ENCODE measurements at regions not wholly inside any gene's neighbourhood (a gene's known extent, or its start where the extent isn't known, plus 50 kb on each side); places are given as distances from the start of the nearest gene placed in this dataset.

DNA sequence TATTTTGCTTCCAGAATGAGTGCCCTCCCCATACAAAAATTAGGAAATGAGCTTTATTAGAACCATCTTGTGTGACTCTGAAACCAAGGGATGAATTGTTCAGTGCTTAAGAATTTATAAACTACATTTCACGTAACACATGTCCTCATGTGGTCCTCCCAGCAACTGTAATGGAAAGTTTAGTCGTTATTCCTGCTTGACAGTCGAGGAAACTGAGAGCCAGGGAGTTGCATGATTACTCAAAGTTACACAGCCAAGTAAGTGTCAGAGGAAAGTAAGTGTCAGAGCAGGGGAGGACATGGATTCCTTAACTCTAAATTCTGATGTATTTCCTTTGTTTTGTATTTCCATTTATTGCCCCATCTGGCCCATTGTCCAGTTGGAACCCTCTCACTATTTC is 453.9 kb downstream of the FUT8 start:
- TF ChIP-seq YY1 (IDR thresholded peaks at IDR 0.05; ENCODE audit: low read depth, low read length) = no peak
- TF ChIP-seq EP300 (IDR thresholded peaks at IDR 0.05; ENCODE audit: borderline replicate concordance in 1 of 2, control insufficient read depth in 1 of 2, low read depth in 2 of 2, low read length in 2 of 2) = no peak
- TF ChIP-seq MYC (IDR thresholded peaks at IDR 0.05; ENCODE audit: insufficient read depth, insufficient read length, insufficient replicate concordance, low read length, severe bottlenecking) = no peak

Measured in GM12878 (cell line).